Neural progenitor cell (in vitro differentiated cells): ENCODE measurements at regions not wholly inside any gene's neighbourhood (a gene's known extent, or its start where the extent isn't known, plus 50 kb on each side); places are given as distances from the start of the nearest gene placed in this dataset.

Experiments
- EZH2 ChIP-seq: fragments of 200-600 bp; sonication (generic); IDR thresholded peaks from 2 replicates; pipeline ENCODE4 v1.6.1; 2017; ENCODE audit warnings: antibody characterized with exemption, mild to moderate bottlenecking, moderate library complexity
- EZH2phosphoT487 ChIP-seq: fragments of 200-600 bp; sonication (generic); IDR thresholded peaks from 2 replicates; pipeline ENCODE4 v1.6.1; 2017; ENCODE audit warnings: antibody characterized with exemption
- TF ChIP-seq, protein P1 (sequence below): fragments of 200-600 bp; sonication (generic); IDR thresholded peaks from 2 replicates; pipeline ENCODE4 v1.5.1; 2017; ENCODE audit warnings: antibody characterized with exemption, mild to moderate bottlenecking

DNA sequence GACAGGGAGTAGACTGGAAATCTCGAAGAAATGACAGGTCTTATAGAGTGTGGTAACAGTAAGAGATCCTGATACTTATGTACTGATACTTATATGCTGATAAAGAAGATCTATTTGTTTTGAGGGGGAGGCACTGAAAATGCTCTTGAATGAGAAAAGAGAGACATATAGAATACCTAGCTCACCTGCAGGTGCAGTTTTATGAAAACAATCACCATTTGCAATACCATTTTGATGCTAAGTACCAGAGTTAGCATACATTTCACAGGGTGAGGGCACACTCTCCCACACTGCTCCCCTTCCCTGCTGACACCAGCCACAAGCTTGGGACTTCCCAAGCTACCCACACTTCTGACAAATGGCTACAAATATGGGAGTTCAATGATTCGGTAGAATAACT, 1490.1 kb upstream of the IGFBP7 start:
- TF ChIP-seq EZH2 (no peak), EZH2phosphoT487 (no peak)
- TF ChIP-seq, protein P1, sequence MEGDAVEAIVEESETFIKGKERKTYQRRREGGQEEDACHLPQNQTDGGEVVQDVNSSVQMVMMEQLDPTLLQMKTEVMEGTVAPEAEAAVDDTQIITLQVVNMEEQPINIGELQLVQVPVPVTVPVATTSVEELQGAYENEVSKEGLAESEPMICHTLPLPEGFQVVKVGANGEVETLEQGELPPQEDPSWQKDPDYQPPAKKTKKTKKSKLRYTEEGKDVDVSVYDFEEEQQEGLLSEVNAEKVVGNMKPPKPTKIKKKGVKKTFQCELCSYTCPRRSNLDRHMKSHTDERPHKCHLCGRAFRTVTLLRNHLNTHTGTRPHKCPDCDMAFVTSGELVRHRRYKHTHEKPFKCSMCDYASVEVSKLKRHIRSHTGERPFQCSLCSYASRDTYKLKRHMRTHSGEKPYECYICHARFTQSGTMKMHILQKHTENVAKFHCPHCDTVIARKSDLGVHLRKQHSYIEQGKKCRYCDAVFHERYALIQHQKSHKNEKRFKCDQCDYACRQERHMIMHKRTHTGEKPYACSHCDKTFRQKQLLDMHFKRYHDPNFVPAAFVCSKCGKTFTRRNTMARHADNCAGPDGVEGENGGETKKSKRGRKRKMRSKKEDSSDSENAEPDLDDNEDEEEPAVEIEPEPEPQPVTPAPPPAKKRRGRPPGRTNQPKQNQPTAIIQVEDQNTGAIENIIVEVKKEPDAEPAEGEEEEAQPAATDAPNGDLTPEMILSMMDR: no peak
